GM12878 (cell line): ENCODE measurements at regions not wholly inside any gene's neighbourhood (a gene's known extent, or its start where the extent isn't known, plus 50 kb on each side); places are given as distances from the start of the nearest gene placed in this dataset.

Source experiments
- ATAC-seq: fragments of 200-7000 bp; cut with Tn5 transposase; 3 replicates; pipeline ENCODE4 v1.9.1; 2020; ENCODE audit warnings: mild to moderate bottlenecking, moderate library complexity
- BruUV-seq: library from RNA; stranded (reverse); fragments of 400-500 nt; replicated peaks from 2 replicates; lab custom pipeline; 2021; lab: Mats Ljungman, UMichigan
- CTCF ChIA-PET: fragments of 300-600 bp; sonication (Branson Sonifier 250); formaldehyde crosslinking; extraction: SDS; loops from one replicate; lab custom pipeline; 2021; ENCODE audit warnings: inconsistent platforms; lab: Yijun Ruan, JAX
- POLR2A ChIA-PET: fragments of 350-600 bp; formaldehyde crosslinking; extraction: SDS; loops from one replicate; lab custom pipeline; 2021; ENCODE audit warnings: inconsistent platforms; lab: Charles Lee
- RAD21 ChIA-PET: fragments of 300-600 bp; sonication (Branson Sonifier 250); formaldehyde crosslinking; loops from one replicate; lab custom pipeline; 2023; ENCODE audit warnings: antibody characterized with exemption; ENCODE audit not compliant: unreplicated experiment; lab: Charles Lee
- SMC1A ChIA-PET: fragments of 300-600 bp; sonication (Branson Sonifier 250); formaldehyde crosslinking; loops from one replicate; lab custom pipeline; 2023; ENCODE audit not compliant: unreplicated experiment, uncharacterized antibody; lab: Charles Lee
- DNase-seq: peaks from one replicate; pipeline ENCODE4 v3.0.0-alpha.2; 2011; ENCODE audit warnings: low read depth, low spot score
- FAIRE-seq: peaks from 3 replicates; lab custom pipeline; 2011; peaks lifted over from hg19 to GRCh38; lab: Jason Lieb, UNC
- H2AFZ ChIP-seq: 2 replicates; pipeline ENCODE4 v1.6.0; 2011; ENCODE audit warnings: low read depth, low read length, control low read depth; ENCODE audit not compliant: control insufficient read depth
- H3K27ac ChIP-seq: 2 replicates; pipeline ENCODE4 v1.5.1; 2011; ENCODE audit warnings: control low read depth; ENCODE audit not compliant: control insufficient read depth, insufficient read depth
- H3K27me3 ChIP-seq, 2 experiments: replicated peaks in 1 of 2; 2 replicates each; pipeline versions ENCODE4 v1.6.0 to v1.6.1; 2011; ENCODE audit warnings: low read length in 1 of 2; ENCODE audit not compliant: control insufficient read depth in 2 of 2, insufficient read depth in 2 of 2
- H3K36me3 ChIP-seq, 2 experiments: 2 replicates each; pipeline ENCODE4 v1.5.1; 2011; ENCODE audit warnings: low read length in 1 of 2; ENCODE audit not compliant: control insufficient read depth in 2 of 2, insufficient read depth in 2 of 2
- H3K4me1 ChIP-seq: 2 replicates; pipeline ENCODE4 v1.6.1; 2011; ENCODE audit warnings: mild to moderate bottlenecking, low read length, moderate library complexity, mixed read lengths; ENCODE audit not compliant: control insufficient read depth, insufficient read depth
- H3K4me2 ChIP-seq: 2 replicates; pipeline ENCODE4 v1.6.0; 2011; ENCODE audit warnings: control low read depth; ENCODE audit not compliant: control insufficient read depth, insufficient read depth
- H3K4me3 ChIP-seq: fragments of 200-600 bp; sonication (generic); 2 replicates; pipeline ENCODE4 v1.5.1; 2016
- H3K79me2 ChIP-seq: 2 replicates; pipeline ENCODE4 v1.6.0; 2011; ENCODE audit warnings: low read length; ENCODE audit not compliant: control insufficient read depth, insufficient read depth
- H3K9ac ChIP-seq: 2 replicates; pipeline ENCODE4 v1.8.0; 2011; ENCODE audit warnings: low read length, control low read depth, mixed read lengths; ENCODE audit not compliant: control insufficient read depth, insufficient read depth
- H3K9me3 ChIP-seq: replicated peaks from 3 replicates; pipeline ENCODE4 v1.5.1; 2011; ENCODE audit warnings: mild to moderate bottlenecking, low read length; ENCODE audit not compliant: control insufficient read depth, insufficient read depth
- H4K20me1 ChIP-seq: 2 replicates; pipeline ENCODE4 v1.6.0; 2011; ENCODE audit not compliant: control insufficient read depth, insufficient read depth
- CREB1 ChIP-seq: IDR thresholded peaks from 2 replicates; pipeline ENCODE4 v1.6.1; 2012; ENCODE audit warnings: low read depth, mild to moderate bottlenecking, inconsistent platforms
- ETV6 ChIP-seq, 2 experiments: fragments of 450-650 bp in 1 of 2; IDR thresholded peaks in 1 of 2; conservative IDR thresholded peaks in 1 of 2; 2 replicates each; pipeline ENCODE4 v1.6.1; 2014; ENCODE audit warnings: antibody characterized with exemption in 1 of 2, borderline replicate concordance in 1 of 2, low read depth in 1 of 2, mild to moderate bottlenecking in 1 of 2, moderate library complexity in 1 of 2
- IKZF2 ChIP-seq, 2 experiments: fragments of 450-650 bp; IDR thresholded peaks; 2 replicates each; pipeline ENCODE4 v1.6.1; 2017; ENCODE audit warnings: mild to moderate bottlenecking in 2 of 2, moderate library complexity in 2 of 2
- KAT2A ChIP-seq: conservative IDR thresholded peaks from 2 replicates; pipeline ENCODE4 v1.6.1; 2011; ENCODE audit warnings: low read depth, low read length; ENCODE audit not compliant: control insufficient read depth
- KLF5 ChIP-seq: fragments of 450-650 bp; IDR thresholded peaks from 2 replicates; pipeline ENCODE4 v1.6.1; 2014; ENCODE audit warnings: mild to moderate bottlenecking; ENCODE audit not compliant: partially characterized antibody
- NFXL1 ChIP-seq: fragments of 450-650 bp; IDR thresholded peaks from 2 replicates; pipeline ENCODE4 v1.6.1; 2017; ENCODE audit warnings: antibody characterized with exemption, mild to moderate bottlenecking, borderline replicate concordance
- NR2F1 ChIP-seq: fragments of 450-650 bp; conservative IDR thresholded peaks from 2 replicates; pipeline ENCODE4 v1.6.1; 2017; ENCODE audit warnings: mild to moderate bottlenecking
- PAX8 ChIP-seq: fragments of 450-650 bp; IDR thresholded peaks from 2 replicates; pipeline ENCODE4 v1.6.1; 2017; ENCODE audit warnings: mild to moderate bottlenecking, moderate library complexity
- RB1 ChIP-seq: fragments of 450-650 bp; formaldehyde crosslinking; IDR thresholded peaks from 2 replicates; pipeline ENCODE4 v1.6.1; 2017; ENCODE audit warnings: mild to moderate bottlenecking, borderline replicate concordance
- SMAD1 ChIP-seq: fragments of 450-650 bp; IDR thresholded peaks from 2 replicates; pipeline ENCODE4 v1.6.1; 2018; ENCODE audit warnings: mild to moderate bottlenecking, low read depth; ENCODE audit not compliant: partially characterized antibody
- SMARCA5 ChIP-seq: fragments of 450-650 bp; IDR thresholded peaks from 2 replicates; pipeline ENCODE4 v1.6.1; 2017; ENCODE audit warnings: mild to moderate bottlenecking
- ZNF217 ChIP-seq: fragments of 450-650 bp; IDR thresholded peaks from 2 replicates; pipeline ENCODE4 v1.6.1; 2017; ENCODE audit warnings: antibody characterized with exemption, mild to moderate bottlenecking
- ZNF24 ChIP-seq: fragments of 450-650 bp; IDR thresholded peaks from 2 replicates; pipeline ENCODE4 v1.6.1; 2017; ENCODE audit warnings: antibody characterized with exemption, mild to moderate bottlenecking
- WGBS: methylation state at CpG from one replicate; pipeline ENCODE4 v1.1.6; 2016; ENCODE audit warnings: low lambda C conversion rate; ENCODE audit not compliant: insufficient replicate concordance, insufficient coverage; ENCODE audit errors: missing lambda C conversion rate; 5-methylcytosine and 5-hydroxymethylcytosine counted together
- in situ Hi-C: fragments of 300-500 bp; cut with MboI; formaldehyde crosslinking; loops from 9 replicates; pipeline ENCODE4 v1.14.3; 2018; ENCODE audit warnings: mixed read lengths
- intact Hi-C: fragments of 100-400 bp; cut with micrococcal nuclease; formaldehyde crosslinking; loops from one replicate; pipeline ENCODE4 v1.14.2; 2022; ENCODE audit not compliant: unreplicated experiment

DNA sequence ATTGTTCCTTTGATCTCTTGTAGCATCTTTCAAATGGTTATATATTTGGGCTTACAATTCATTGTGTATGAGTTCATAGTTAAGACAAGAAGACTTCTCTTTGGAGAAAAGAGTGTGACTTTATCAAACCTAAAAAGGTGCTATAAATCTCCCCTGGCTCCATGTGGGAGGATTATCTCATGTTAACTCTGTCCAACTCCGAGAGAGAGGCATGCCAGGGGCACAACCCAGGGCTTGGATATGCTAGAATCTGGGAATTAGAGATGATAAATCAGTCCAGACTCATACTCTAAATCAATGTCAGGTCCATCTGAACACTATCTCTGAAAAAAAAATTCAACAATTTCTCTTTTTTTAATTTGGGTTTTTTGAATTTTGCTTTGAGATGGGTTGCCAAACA lies 462.8 kb downstream of the TUSC7 start:
- RAD21 ChIA-PET = no interaction called here
- no TSS peak for BruUV-seq
- TF ChIP-seq SMARCA5 (no peak), NFXL1 (no peak), NR2F1 (no peak), IKZF2 (IDR thresholded peaks at IDR 0.05) (no peak), ZNF24 (no peak), KLF5 (no peak), ZNF217 (no peak), RB1 (no peak), CREB1 (no peak), KAT2A (no peak), SMAD1 (no peak), PAX8 (no peak), ETV6 (conservative IDR thresholded peaks at IDR 0.05 in 1 of 2, IDR thresholded peaks at IDR 0.05 in 1 of 2; ENCODE audit: borderline replicate concordance in 1 of 2, low read depth in 1 of 2) (no peak)
- Histone ChIP-seq H3K4me2 (no peak overlapping the region), H3K27me3 (no peaks in the 10 kb centered on the region), H3K4me1 (no peaks in the 10 kb centered on the region), H3K36me3 (no peaks in the 10 kb centered on the region), H3K79me2 (no peaks in the 10 kb centered on the region), H2AFZ (no peak overlapping the region), H3K9ac (no peak overlapping the region), H4K20me1 (no peaks in the 10 kb centered on the region), H3K27ac (no peak overlapping the region), H3K9me3 (no peaks in the 10 kb centered on the region), H3K4me3 (no peak overlapping the region)
- CTCF ChIA-PET = no interaction called here
- WGBS = 0% methylated on average over 1 of the region's 1 CpG
- POLR2A ChIA-PET = no interaction called here
- no peak for ATAC-seq
- in situ Hi-C loops = no loop called here
- no peak for FAIRE-seq
- SMC1A ChIA-PET = no interaction called here
- DNase-seq = no peak
- intact Hi-C loops = no loop called here
